AG04449 (cell line): ENCODE measurements at regions not wholly inside any gene's neighbourhood (a gene's known extent, or its start where the extent isn't known, plus 50 kb on each side); places are given as distances from the start of the nearest gene placed in this dataset.

ENCODE experiments used
- CTCF ChIA-PET: fragments of 350-600 bp; formaldehyde crosslinking; extraction: SDS; loops from one replicate; lab custom pipeline; 2021; ENCODE audit warnings: antibody characterized with exemption; lab: Yijun Ruan, JAX
- POLR2A ChIA-PET: fragments of 400-600, 350-600 bp; formaldehyde crosslinking; extraction: SDS; loops from one replicate; lab custom pipeline; 2020; ENCODE audit warnings: antibody characterized with exemption, inconsistent platforms; lab: Yijun Ruan, JAX
- DNase-seq: peaks from one replicate; pipeline ENCODE4 v3.0.0-alpha.2; 2010; ENCODE audit warnings: low read depth, low spot score
- H3K4me3 ChIP-seq: 2 replicates; pipeline ENCODE4 v1.5.1; 2011; ENCODE audit warnings: low read depth, mild to moderate bottlenecking, control low read depth, low read length
- CTCF ChIP-seq: IDR thresholded peaks from one replicate; pipeline ENCODE4 v1.5.1; 2011; ENCODE audit warnings: mild to moderate bottlenecking, moderate library complexity, low read length, control low read depth, inconsistent platforms; ENCODE audit not compliant: insufficient read depth; ENCODE audit errors: missing control alignments

GRCh38 chr5:18050345-18050744 is 416.1 kb downstream of the TAF11L14 start:
- no peak for DNase-seq
- ChIA-PET POLR2A (no interaction called here), CTCF (no interaction called here)
- H3K4me3 ChIP-seq, result no peak overlapping the region
- no peak for TF ChIP-seq CTCF

- ChIA-PET POLR2A (no interaction called here), CTCF (interaction anchor here (1.6 kb wide), 1 partner anchor 835 kb away, joined by 3 read pairs; no protein-coding TSS in a partner anchor)
- DNase-seq, result no peak
- TF ChIP-seq CTCF, result no peak
- H3K4me3 ChIP-seq, result no peak overlapping the region
Measured at GRCh38 chr5:18050776-18051175, 416.5 kb downstream of the TAF11L14 start.

- H3K4me3 ChIP-seq, result no peak overlapping the region
- no peak for TF ChIP-seq CTCF
- no peak for DNase-seq
- POLR2A ChIA-PET, result no interaction called here
- CTCF ChIA-PET, result interaction anchor here (1.6 kb wide), 1 partner anchor 836 kb away, joined by 3 read pairs; no protein-coding TSS in a partner anchor
Measured at GRCh38 chr5:18051953-18052352, 417.7 kb downstream of the TAF11L14 start.

- DNase-seq, result no peak
- no peak for TF ChIP-seq CTCF
- ChIA-PET POLR2A (no interaction called here), CTCF (interaction anchor here (1.6 kb wide), 1 partner anchor 837 kb away, joined by 3 read pairs; no protein-coding TSS in a partner anchor)
- no peak overlapping the region for H3K4me3 ChIP-seq
Measured at GRCh38 chr5:18052569-18052968, 418.3 kb downstream of the TAF11L14 start.

GRCh38 chr5:18057725-18058124 is 423.5 kb downstream of the TAF11L14 start:
- no peak for DNase-seq
- ChIA-PET CTCF (no interaction called here), POLR2A (no interaction called here)
- H3K4me3 ChIP-seq, result no peak overlapping the region
- no peak for TF ChIP-seq CTCF

- ChIA-PET CTCF (no interaction called here), POLR2A (no interaction called here)
- no peak for TF ChIP-seq CTCF
- no peak overlapping the region for H3K4me3 ChIP-seq
- no peak for DNase-seq
Measured at GRCh38 chr5:18067615-18068014, 433.4 kb downstream of the TAF11L14 start.
